ENCODE measurements at regions not wholly inside any gene's neighbourhood (a gene's known extent, or its start where the extent isn't known, plus 50 kb on each side); places are given as distances from the start of the nearest gene placed in this dataset.

GRCh38 chr11:15697437-15698236 is 582.9 kb downstream of the INSC start:
- DNase-seq (ENCODE audit: low spot score), result no peak

DNA sequence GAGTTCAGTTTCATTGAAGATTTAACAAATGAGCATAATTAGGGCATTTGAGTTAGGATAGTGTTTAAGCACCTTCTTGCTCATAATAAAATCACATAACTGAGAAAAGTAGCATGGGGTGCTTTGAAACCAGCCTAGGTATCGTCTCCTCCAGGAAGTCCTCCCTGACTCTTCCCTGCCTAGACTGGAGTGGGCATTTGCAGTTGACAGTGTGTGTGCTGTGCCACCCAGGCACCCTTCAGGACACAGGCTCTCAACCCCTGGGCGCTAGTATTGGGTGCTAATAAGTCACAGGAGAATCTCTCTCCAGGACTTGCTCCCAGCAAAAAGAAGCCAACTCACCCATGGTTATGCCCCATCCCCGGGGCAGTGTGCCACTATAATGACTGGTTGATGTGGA is 584.1 kb downstream of the INSC start:
- DNase-seq (ENCODE audit: low spot score), result no peak

DNA sequence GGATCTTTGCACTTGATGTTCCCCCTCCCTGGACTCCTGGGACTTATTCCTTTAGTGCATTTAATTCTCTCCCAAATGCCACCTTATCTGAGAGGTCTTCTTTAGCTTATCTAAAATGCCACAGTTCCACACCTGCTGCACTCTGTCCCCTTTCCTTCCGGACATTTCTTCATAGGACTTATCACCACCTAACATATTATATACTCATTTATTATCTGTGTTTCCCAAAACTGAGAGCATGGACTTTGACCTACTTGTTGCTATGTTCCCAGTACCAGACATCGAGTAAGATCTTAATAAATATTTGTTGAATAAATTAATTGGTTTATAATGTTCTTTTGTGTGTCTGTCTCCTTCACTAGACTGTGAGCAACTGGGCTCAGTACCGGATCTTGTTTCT is 585.3 kb downstream of the INSC start:
- DNase-seq (ENCODE audit: low spot score), result no peak

DNA sequence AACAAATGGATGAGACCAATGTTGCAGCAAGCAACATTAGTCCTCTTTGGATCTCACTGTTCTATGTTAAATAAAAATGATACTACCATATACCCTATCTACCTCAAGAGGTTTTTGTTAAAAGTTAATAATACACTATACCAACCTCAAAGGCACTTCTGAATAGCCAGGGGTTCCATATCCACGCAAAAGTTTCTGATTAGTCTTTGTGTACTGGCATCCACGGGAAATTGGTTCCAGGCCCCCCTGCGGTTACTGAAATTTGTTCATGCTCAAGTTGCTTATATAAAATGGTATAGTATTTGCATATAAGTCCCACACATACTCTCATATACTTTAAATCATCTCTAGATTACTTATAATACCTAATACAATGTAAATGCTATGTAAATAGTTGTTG is 585.7 kb downstream of the INSC start:
- DNase-seq (ENCODE audit: low spot score), result no peak

- no peak for DNase-seq (ENCODE audit: low spot score)
Observed at GRCh38 chr11:15704064-15704463, 589.3 kb downstream of the INSC start.

GRCh38 chr11:15704556-15704955 is 589.8 kb downstream of the INSC start:
- no peak for DNase-seq (ENCODE audit: low spot score)

DNA sequence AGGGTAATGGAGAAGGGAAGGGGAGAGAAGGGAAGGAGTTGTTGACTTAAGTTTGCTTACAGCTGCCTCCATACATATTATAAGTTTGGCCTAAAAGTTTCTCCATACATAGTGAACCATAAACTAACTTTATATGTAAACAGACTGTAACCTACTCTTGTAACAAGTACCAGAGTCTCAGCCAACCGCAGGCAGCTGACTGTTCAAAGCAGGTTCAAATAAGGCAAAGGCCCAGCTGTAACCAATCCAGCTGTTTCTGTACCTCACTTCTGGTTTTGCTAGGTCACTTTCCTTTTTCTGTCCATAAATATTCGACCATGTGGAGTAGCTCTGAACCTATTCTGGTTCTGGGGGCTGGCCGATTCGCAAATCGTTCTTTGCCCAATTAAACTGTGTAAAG is 591.2 kb downstream of the INSC start:
- no peak for DNase-seq (ENCODE audit: low spot score)

DNA sequence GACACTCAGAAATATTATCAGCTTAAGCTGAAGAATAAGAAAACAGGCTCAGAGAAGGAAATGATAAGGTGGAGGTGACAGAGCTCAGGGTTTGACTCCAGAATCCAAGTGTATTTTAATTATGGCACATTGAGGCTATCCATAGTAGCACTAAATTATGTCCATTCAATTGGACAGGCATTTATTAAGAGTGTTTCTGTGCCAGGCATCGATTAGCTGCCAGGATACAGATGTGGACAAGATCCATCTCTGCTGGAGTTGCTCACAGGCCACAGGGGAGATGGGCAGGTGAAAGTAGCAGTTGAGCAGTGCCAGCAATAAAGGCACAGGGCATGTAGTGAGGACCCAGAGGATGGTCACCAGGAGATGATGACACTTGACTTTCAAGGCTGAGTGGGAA is 592.5 kb downstream of the INSC start:
- no peak for DNase-seq (ENCODE audit: low spot score)

DNA sequence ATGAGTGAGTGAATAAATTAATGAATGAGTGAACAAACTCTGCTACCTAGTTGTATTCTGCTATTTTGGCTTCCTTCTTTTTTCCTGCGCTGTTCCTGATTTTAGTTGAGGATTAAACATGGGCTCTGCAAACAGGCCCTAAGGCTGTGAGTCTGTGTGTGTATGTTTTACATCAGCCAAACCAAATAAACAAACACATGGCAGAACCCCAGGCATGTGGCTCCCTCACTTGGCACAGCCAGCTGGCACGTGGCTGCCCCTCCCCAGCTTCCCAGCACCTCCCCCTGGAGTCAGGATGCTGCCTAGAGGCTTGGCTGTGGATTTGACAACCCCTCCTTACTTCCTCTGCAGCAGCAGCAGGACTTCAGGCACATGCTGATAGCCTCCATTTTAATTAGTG is 593.2 kb downstream of the INSC start:
- DNase-seq (ENCODE audit: low spot score), result no peak

DNA sequence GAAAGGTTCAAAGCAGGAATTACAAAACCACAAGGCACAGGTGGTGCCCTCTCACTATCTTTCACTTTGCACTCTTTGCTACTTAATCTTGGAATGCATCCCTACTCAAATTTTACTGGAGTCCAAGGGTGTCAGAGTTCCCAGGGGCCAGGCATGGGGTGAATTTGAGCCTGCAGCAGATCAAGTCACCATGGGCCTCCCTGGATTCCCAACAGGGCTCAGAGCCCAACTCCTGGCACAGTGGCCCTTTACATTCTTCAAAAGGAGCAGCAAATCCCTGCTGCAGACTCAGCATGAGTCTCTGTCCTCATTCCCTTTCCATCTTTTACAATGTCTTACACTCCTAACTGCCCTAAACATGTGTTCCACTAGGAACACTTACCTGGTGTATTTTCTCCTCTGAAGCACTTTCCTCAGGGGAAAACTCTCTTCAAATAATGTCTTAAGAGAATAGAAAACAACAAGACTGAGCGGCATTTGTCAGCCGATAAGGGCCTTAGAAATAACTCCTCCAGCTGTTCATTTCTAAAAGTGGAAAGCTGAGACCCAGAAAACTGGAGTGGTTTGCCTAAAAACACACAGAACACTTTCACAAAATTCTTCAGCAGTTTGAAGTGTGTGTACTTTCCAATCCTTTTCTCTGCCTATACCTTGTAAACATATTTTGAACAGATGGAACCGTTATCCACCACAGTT is 596.0 kb downstream of the INSC start:
- no peak for DNase-seq (ENCODE audit: low spot score)

DNA sequence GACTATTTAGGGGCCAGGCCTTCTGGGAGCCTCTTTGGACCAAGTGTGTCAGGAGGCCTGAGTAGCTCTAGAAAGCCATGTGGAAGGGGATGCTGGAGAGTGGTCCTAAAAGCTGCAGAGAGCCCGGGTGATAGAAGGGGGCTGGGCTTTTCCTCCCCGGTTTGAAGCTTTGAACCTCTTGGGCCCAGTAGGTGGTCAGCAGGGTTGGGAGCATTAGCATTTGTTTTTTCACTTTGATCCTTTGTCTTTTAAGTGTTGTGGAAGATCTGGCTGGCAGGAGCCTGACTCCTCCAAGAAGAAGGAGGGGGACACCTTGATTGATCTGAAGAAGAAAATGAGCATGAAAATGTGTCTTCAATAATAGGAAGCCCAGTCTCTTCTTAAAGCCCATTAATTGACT is 596.6 kb downstream of the INSC start:
- DNase-seq (ENCODE audit: low spot score), result no peak

GRCh38 chr11:15714641-15715399 is 600.1 kb downstream of the INSC start:
- DNase-seq (ENCODE audit: low spot score), result no peak

GRCh38 chr11:15716550-15716949 is 601.8 kb downstream of the INSC start:
- no peak for DNase-seq (ENCODE audit: low spot score)

GRCh38 chr11:15720460-15720859 is 605.7 kb downstream of the INSC start:
- no peak for DNase-seq (ENCODE audit: low spot score)

- no peak for DNase-seq (ENCODE audit: low spot score)
Observed at GRCh38 chr11:15723966-15724365, 609.2 kb downstream of the INSC start.

DNA sequence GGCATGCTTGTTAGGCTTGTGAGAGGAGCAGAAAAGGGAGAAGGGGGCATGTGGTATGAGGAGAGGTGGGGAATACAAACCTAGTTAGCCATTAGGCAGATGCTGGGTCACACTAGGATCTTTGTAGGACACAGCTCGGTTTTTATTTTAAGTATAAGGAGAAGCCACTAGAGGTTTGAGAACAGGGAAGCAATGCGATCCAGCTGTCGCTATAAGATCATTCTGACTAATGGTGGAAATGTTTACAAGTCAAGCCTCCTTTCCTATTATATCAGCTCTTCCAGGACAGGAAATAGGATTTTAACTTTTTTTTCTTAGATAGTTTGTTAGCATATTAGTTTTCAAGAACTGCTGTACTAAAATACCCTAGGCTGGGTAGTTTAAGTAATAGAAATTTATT is 609.9 kb downstream of the INSC start:
- DNase-seq (ENCODE audit: low spot score), result no peak

DNA sequence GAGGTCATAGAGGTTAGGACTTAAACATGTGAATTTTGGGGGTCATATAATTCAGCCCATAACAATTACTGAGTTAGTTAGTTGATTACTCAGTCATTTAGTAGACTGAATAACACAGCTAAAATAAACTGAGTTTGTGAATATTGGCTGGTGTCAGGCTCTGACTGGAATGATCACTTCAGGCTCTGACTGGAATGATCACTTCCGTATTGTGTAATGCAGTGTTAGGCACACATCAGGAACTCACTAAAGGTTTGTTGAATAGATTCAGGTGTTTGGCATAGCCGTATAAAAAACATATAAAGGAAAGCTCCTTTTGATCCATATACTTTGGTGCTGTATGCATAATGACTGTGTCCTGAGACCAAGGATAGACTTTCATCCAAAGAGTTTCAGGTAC is 610.5 kb downstream of the INSC start:
- DNase-seq (ENCODE audit: low spot score), result no peak

DNA sequence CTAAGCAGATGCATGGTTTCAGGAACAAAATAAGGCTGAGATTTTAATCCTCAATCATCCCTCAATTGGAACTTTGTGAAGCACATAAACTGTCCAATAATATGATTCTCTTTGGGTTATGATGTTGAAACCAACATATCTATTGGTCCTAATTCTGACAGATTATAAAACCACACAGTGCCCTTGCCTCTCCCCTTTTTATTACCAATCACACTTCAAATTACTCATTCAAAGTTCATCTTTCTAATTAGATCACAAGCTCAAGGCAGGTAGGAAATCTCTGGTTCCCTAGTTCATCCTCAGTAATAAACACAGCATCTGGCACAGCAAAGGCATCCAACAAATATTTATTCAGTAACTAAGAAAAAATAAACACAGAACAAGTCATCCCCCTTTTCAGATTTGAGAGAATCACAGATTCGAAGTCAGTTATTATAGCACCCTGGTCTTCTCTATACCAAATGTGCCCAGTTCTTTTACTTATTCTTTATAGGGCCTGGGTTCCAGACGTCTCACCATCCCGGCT is 611.6 kb downstream of the INSC start:
- no peak for DNase-seq (ENCODE audit: low spot score)

- no peak for DNase-seq (ENCODE audit: low spot score)
Observed at GRCh38 chr11:15726893-15727519, 612.3 kb downstream of the INSC start.

DNA sequence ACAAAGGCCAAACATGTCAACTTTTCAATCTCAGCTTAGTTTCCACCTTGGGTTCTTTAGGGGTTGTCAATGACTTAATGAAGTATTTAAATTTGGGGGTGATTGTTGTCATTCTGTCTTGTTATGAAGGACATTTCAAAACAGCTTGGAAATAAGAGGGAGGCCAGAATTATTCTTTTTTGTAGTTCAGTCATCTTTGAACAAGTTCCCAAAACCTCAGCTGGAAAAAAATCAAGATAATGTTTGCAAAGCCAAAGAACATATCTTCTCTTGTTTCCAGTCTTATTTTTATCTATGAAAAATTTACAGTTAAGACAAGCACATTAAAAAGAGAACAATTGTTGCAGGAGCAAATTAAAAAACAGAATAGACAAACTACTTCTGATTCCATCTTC is 612.8 kb downstream of the INSC start:
- DNase-seq (ENCODE audit: low spot score), result no peak

- no peak for DNase-seq (ENCODE audit: low spot score)
Observed at GRCh38 chr11:15728207-15728606, 613.5 kb downstream of the INSC start.

GRCh38 chr11:15730263-15730994 is 615.7 kb downstream of the INSC start:
- DNase-seq (ENCODE audit: low spot score), result no peak
